H9 (cell line): ENCODE measurements at regions not wholly inside any gene's neighbourhood (a gene's known extent, or its start where the extent isn't known, plus 50 kb on each side); places are given as distances from the start of the nearest gene placed in this dataset.
A peak's percentile ranks its signal among the peaks of the same experiment; 100 is the strongest.

Experiments used
- DNase-seq: peaks from one replicate; pipeline ENCODE4 v3.0.0-alpha.2; 2017
- H2AFZ ChIP-seq: one replicate; pipeline ENCODE4 v1.6.1; 2013; ENCODE audit warnings: mild to moderate bottlenecking, low read length, control low read depth, moderate library complexity
- H2AK5ac ChIP-seq: 2 replicates; pipeline ENCODE4 v1.6.1; 2013; ENCODE audit warnings: low read length, control low read depth, mixed read lengths; ENCODE audit not compliant: insufficient read length
- H2BK120ac ChIP-seq: one replicate; pipeline ENCODE4 v1.6.1; 2013; ENCODE audit warnings: low read depth, mild to moderate bottlenecking, low read length, control low read depth, inconsistent platforms; ENCODE audit not compliant: poor library complexity, severe bottlenecking
- H2BK12ac ChIP-seq: 2 replicates; pipeline ENCODE4 v1.6.1; 2013; ENCODE audit warnings: low read length, control low read depth, mixed read lengths, low read depth; ENCODE audit not compliant: insufficient read length
- H2BK15ac ChIP-seq: 2 replicates; pipeline ENCODE4 v1.6.1; 2013; ENCODE audit warnings: low read depth, low read length, control low read depth
- H2BK20ac ChIP-seq: one replicate; pipeline ENCODE4 v1.6.1; 2013; ENCODE audit warnings: low read depth, mild to moderate bottlenecking, low read length, control low read depth, inconsistent platforms; ENCODE audit not compliant: poor library complexity, severe bottlenecking
- H2BK5ac ChIP-seq: 2 replicates; pipeline ENCODE4 v1.6.1; 2013; ENCODE audit warnings: low read length, control low read depth, mixed read lengths; ENCODE audit not compliant: insufficient read length
- H3K14ac ChIP-seq: 2 replicates; pipeline ENCODE4 v1.6.1; 2013; ENCODE audit warnings: low read length, control low read depth; ENCODE audit not compliant: insufficient read depth
- H3K18ac ChIP-seq: 2 replicates; pipeline ENCODE4 v1.6.1; 2013; ENCODE audit warnings: low read depth, mild to moderate bottlenecking, mixed read lengths, low read length, control low read depth; ENCODE audit not compliant: insufficient read length
- H3K23ac ChIP-seq: 2 replicates; pipeline ENCODE4 v1.6.1; 2013; ENCODE audit warnings: low read length, control low read depth, mixed read lengths, low read depth; ENCODE audit not compliant: insufficient read length
- H3K23me2 ChIP-seq: 2 replicates; pipeline ENCODE4 v1.6.1; 2013; ENCODE audit warnings: low read depth, mild to moderate bottlenecking, mixed read lengths, low read length, control low read depth; ENCODE audit not compliant: insufficient read length, poor library complexity, severe bottlenecking
- H3K27ac ChIP-seq: 2 replicates; pipeline ENCODE4 v1.5.1; 2013; ENCODE audit warnings: low read length, control low read depth, mixed read lengths, low read depth; ENCODE audit not compliant: insufficient read length
- H3K27me3 ChIP-seq: 2 replicates; pipeline ENCODE4 v1.6.1; 2013; ENCODE audit warnings: low read length, control low read depth, inconsistent platforms; ENCODE audit not compliant: insufficient read depth
- H3K4ac ChIP-seq: 2 replicates; pipeline ENCODE4 v1.6.1; 2013; ENCODE audit warnings: low read depth, mild to moderate bottlenecking, control low read depth, inconsistent platforms, low read length, moderate library complexity
- H3K4me1 ChIP-seq: 2 replicates; pipeline ENCODE4 v1.6.1; 2013; ENCODE audit warnings: low read length, control low read depth, inconsistent platforms; ENCODE audit not compliant: insufficient read depth
- H3K4me2 ChIP-seq: 2 replicates; pipeline ENCODE4 v1.6.1; 2013; ENCODE audit warnings: low read length, control low read depth, mixed read lengths; ENCODE audit not compliant: insufficient read length, insufficient read depth
- H3K56ac ChIP-seq: 2 replicates; pipeline ENCODE4 v1.6.1; 2013; ENCODE audit warnings: low read depth, mild to moderate bottlenecking, mixed read lengths, low read length, control low read depth; ENCODE audit not compliant: insufficient read length
- H3K79me1 ChIP-seq: 2 replicates; pipeline ENCODE4 v1.6.1; 2013; ENCODE audit warnings: low read depth, mild to moderate bottlenecking, moderate library complexity, low read length, control low read depth, inconsistent platforms; ENCODE audit not compliant: insufficient read depth, poor library complexity, severe bottlenecking
- H3K79me2 ChIP-seq: 2 replicates; pipeline ENCODE4 v1.6.1; 2013; ENCODE audit warnings: low read length, control low read depth, inconsistent platforms; ENCODE audit not compliant: insufficient read depth
- H3K9ac ChIP-seq: 2 replicates; pipeline ENCODE4 v1.6.1; 2013; ENCODE audit warnings: low read length, control low read depth, mixed read lengths; ENCODE audit not compliant: insufficient read length; ENCODE audit errors: extremely low read depth
- H3K9me3 ChIP-seq: one replicate; pipeline ENCODE4 v1.6.1; 2013; ENCODE audit warnings: low read depth, low read length, inconsistent platforms; ENCODE audit not compliant: control insufficient read depth
- H3T11ph ChIP-seq: one replicate; pipeline ENCODE4 v1.6.1; 2013; ENCODE audit warnings: mild to moderate bottlenecking, low read length, control low read depth, inconsistent platforms
- H4K20me1 ChIP-seq: one replicate; pipeline ENCODE4 v1.6.1; 2013; ENCODE audit not compliant: control insufficient read depth, insufficient read length, insufficient read depth
- H4K5ac ChIP-seq: 2 replicates; pipeline ENCODE4 v1.6.1; 2013; ENCODE audit warnings: low read depth, mild to moderate bottlenecking, mixed read lengths, low read length, control low read depth; ENCODE audit not compliant: insufficient read length
- H4K8ac ChIP-seq: replicated peaks from 2 replicates; pipeline ENCODE4 v1.6.1; 2013; ENCODE audit warnings: low read length, control low read depth, mixed read lengths, low read depth; ENCODE audit not compliant: insufficient read length
- H4K91ac ChIP-seq: 2 replicates; pipeline ENCODE4 v1.6.1; 2013; ENCODE audit warnings: low read depth, mild to moderate bottlenecking, moderate library complexity, mixed read lengths, low read length, control low read depth; ENCODE audit not compliant: insufficient read length
- H3K27ac Mint-ChIP-seq, 3 experiments: 2 replicates in 2 of 3; 3 replicates in 1 of 3; pipeline ENCODE4 v1.8.0; 2020 to 2021; ENCODE audit warnings: mixed read lengths in 3 of 3, mild to moderate bottlenecking in 1 of 3, moderate library complexity in 1 of 3
- H3K27me3 Mint-ChIP-seq: 2 replicates; pipeline ENCODE4 v1.8.0; 2021; ENCODE audit warnings: low read depth, mild to moderate bottlenecking, moderate library complexity, mixed read lengths
- H3K36me3 Mint-ChIP-seq, 3 experiments: 2 replicates in 2 of 3; 3 replicates in 1 of 3; pipeline ENCODE4 v1.8.0; 2020 to 2021; ENCODE audit warnings: low read depth in 3 of 3, mixed read lengths in 3 of 3; ENCODE audit not compliant: insufficient read depth in 1 of 3
- H3K4me1 Mint-ChIP-seq, 2 experiments: 2 replicates each; pipeline ENCODE4 v1.8.0; 2020; ENCODE audit warnings: mixed read lengths in 2 of 2
- H3K4me3 Mint-ChIP-seq, 2 experiments: 2 replicates in 1 of 2; 3 replicates in 1 of 2; pipeline ENCODE4 v1.8.0; 2020 to 2021; ENCODE audit warnings: mild to moderate bottlenecking in 2 of 2, mixed read lengths in 2 of 2, moderate library complexity in 1 of 2
- H3K9me3 Mint-ChIP-seq, 2 experiments: 2 replicates in 1 of 2; 3 replicates in 1 of 2; pipeline ENCODE4 v1.8.0; 2020; ENCODE audit warnings: mild to moderate bottlenecking in 2 of 2, mixed read lengths in 2 of 2, moderate library complexity in 1 of 2
- CTCF ChIP-seq: fragments of 200-600 bp; sonication (generic); conservative IDR thresholded peaks from 3 replicates; pipeline ENCODE4 v1.8.0; 2021; ENCODE audit warnings: antibody characterized with exemption, mild to moderate bottlenecking
- WGBS: extraction: QIAGEN DNeasy Blood & Tissue Kit; methylation state at CpG from one replicate; pipeline ENCODE4 v1.1.7; 2013; ENCODE audit warnings: missing lambda C conversion rate, low lambda C conversion rate, mixed read lengths; ENCODE audit not compliant: insufficient read length; ENCODE audit errors: extremely low coverage; 5-methylcytosine and 5-hydroxymethylcytosine counted together

- Histone ChIP-seq H3K23ac (no peak overlapping the region), H2AK5ac (no peak overlapping the region), H3T11ph (no peak overlapping the region), H3K79me2 (no peaks in the 10 kb centered on the region), H3K9me3 (no peaks in the 10 kb centered on the region), H4K8ac (no peak overlapping the region), H2BK15ac (no peak overlapping the region), H3K4ac (no peak overlapping the region), H2BK120ac (no peak overlapping the region), H3K18ac (no peak overlapping the region), H4K5ac (no peak overlapping the region), H3K56ac (no peak overlapping the region), H3K79me1 (no peaks in the 10 kb centered on the region), H3K4me1 (0 out of 2 replicates have a peak, but pooled peaks cover 3% of the 10 kb centered on the region), H2AFZ (no peak overlapping the region), H2BK20ac (no peak overlapping the region), H3K23me2 (no peaks in the 10 kb centered on the region), H4K91ac (no peak overlapping the region), H3K27ac (no peak overlapping the region), H4K20me1 (no peaks in the 10 kb centered on the region), H2BK12ac (no peak overlapping the region), H3K4me2 (peak overlapping the region; percentile 32), H2BK5ac (no peak overlapping the region), H3K14ac (no peak overlapping the region), H3K27me3 (no peaks in the 10 kb centered on the region), H3K9ac (no peak overlapping the region)
- peaks cover 10% of the 10 kb centered on the region in 2 experiments; a peak in 4 of 5 replicates for H3K9me3 Mint-ChIP-seq
- DNase-seq, result no peak
- peak overlapping the region; percentile 34 to 71 for H3K4me3 Mint-ChIP-seq
- peaks cover 0 to 10% (median 4%) of the 10 kb centered on the region in 3 experiments; a peak in 3 of 7 replicates for H3K36me3 Mint-ChIP-seq
- no CpG with 5 or more reads among the region's 13 CpGs for WGBS
- no peak for TF ChIP-seq CTCF
- peaks cover 3% of the 10 kb centered on the region; the same call in 1 of the 2 replicates for H3K27me3 Mint-ChIP-seq
- peak overlapping the region; percentile 64 to 99 (median 98); a peak in 3 of 7 replicates for H3K27ac Mint-ChIP-seq
- peaks cover 31 to 42% of the 10 kb centered on the region in 2 experiments for H3K4me1 Mint-ChIP-seq
These were observed 109.3 kb upstream of the KMT2C start for GRCh38 chr7:152544971-152545619.
